ENCODE measurements at regions not wholly inside any gene's neighbourhood (a gene's known extent, or its start where the extent isn't known, plus 50 kb on each side); places are given as distances from the start of the nearest gene placed in this dataset.
"Not testable (repeated sequence)": the region's sequence is repeated elsewhere in the genome, so short reads cannot be mapped to it uniquely, and the experiment has no call there.

GRCh38 chr16:46394149-46394548 lies 227.0 kb downstream of the SHCBP1 start:
- DNase-seq; H3K36me3 ChIP-seq (replicated peaks; ENCODE audit: control insufficient read depth, insufficient read depth, low read length); H3K27me3 ChIP-seq (ENCODE audit: control insufficient read depth, insufficient read depth, low read length); H3K4me3 ChIP-seq (ENCODE audit: insufficient read depth, low read depth, low read length): not testable (repeated sequence)

- H3K36me3 ChIP-seq (replicated peaks; ENCODE audit: control insufficient read depth, insufficient read depth, low read length); DNase-seq; H3K27me3 ChIP-seq (ENCODE audit: control insufficient read depth, insufficient read depth, low read length); H3K4me3 ChIP-seq (ENCODE audit: insufficient read depth, low read depth, low read length): not testable (repeated sequence)
Observed at GRCh38 chr16:46392930-46393722, 228.1 kb downstream of the SHCBP1 start.

DNA sequence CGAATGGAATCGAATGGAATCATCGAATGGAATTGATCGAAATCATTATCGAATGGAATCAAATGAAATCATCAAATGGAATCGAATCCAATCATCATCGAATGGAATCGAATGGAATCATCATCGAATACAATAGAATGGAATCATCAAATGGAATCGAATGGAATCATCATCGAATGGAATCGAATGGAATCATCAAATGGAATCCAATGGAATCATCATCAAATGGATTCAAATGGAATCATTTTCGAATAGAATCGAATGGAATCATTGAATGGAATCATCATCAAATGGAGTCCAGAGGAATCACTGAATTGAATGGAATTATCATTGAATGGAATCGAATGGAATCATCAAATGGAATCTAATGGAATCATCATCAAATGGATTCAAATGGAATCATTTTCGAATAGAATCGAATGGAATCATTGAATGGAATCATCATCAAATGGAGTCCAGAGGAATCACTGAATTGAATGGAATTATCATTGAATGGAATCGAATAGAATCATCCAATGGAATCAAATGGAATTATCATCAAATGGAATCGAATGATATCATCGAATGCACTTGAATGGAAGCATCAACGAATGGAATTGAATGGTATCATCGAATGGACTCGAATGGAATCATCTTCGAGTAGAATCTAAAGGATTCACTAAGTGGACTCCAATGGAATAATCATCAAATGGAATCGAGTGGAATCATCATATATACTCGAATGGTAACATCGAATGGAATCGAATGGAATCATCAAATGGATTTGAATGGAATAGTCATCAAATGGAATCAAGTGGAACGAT lies 230.3 kb downstream of the SHCBP1 start:
- not testable (repeated sequence) for DNase-seq; H3K4me3 ChIP-seq (ENCODE audit: insufficient read depth, low read depth, low read length); H3K36me3 ChIP-seq (replicated peaks; ENCODE audit: control insufficient read depth, insufficient read depth, low read length); H3K27me3 ChIP-seq (ENCODE audit: control insufficient read depth, insufficient read depth, low read length)

GRCh38 chr16:46389561-46390041 lies 231.6 kb downstream of the SHCBP1 start:
- not testable (repeated sequence) for H3K27me3 ChIP-seq (ENCODE audit: control insufficient read depth, insufficient read depth, low read length); H3K36me3 ChIP-seq (replicated peaks; ENCODE audit: control insufficient read depth, insufficient read depth, low read length); H3K4me3 ChIP-seq (ENCODE audit: insufficient read depth, low read depth, low read length); DNase-seq

DNA sequence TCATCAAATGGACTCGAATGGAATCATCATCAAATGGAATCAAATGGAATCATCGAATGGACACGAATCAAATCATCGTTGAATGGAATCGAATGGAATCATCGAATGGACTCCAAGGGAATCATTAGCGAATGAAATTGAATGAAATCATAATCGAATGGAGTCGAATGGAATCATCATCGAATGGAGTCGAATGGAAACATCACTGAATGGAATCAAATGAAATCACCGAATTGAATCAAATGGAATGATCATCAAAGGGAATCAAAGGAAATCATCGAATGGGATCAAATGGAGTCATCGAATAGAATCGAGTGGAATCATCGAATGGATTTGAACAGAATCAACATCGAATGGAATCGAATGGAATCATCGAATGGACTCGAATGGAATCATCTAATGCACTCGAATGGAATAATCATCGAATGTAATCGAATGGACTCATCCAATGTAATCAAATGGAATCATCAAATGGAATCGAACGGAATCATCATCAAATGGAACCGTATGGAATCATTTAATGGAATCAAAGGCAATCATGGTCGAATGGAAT lies 232.2 kb downstream of the SHCBP1 start:
- not testable (repeated sequence) for H3K27me3 ChIP-seq (ENCODE audit: control insufficient read depth, insufficient read depth, low read length); DNase-seq; H3K4me3 ChIP-seq (ENCODE audit: insufficient read depth, low read depth, low read length); H3K36me3 ChIP-seq (replicated peaks; ENCODE audit: control insufficient read depth, insufficient read depth, low read length)

GRCh38 chr16:46388354-46388753 lies 232.8 kb downstream of the SHCBP1 start:
- not testable (repeated sequence) for DNase-seq; H3K4me3 ChIP-seq (ENCODE audit: insufficient read depth, low read depth, low read length); H3K27me3 ChIP-seq (ENCODE audit: control insufficient read depth, insufficient read depth, low read length); H3K36me3 ChIP-seq (replicated peaks; ENCODE audit: control insufficient read depth, insufficient read depth, low read length)

DNA sequence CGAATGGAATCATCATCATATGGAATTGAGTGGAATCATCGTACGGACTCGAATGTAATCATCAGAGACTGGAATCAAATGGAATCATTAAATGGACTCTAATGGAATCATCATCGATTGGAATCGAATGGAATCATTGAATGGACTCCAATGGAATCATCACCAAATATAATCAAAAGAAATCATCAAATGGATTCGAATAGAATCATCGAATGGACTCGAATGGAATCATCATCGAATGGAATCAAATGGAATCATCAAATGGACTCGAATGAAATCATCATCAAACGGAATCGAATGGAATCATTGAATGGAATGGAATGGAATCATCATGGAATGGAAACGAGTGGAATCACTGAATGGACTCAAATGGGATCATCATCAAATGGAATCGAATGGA lies 233.5 kb downstream of the SHCBP1 start:
- not testable (repeated sequence) for H3K4me3 ChIP-seq (ENCODE audit: insufficient read depth, low read depth, low read length); DNase-seq; H3K27me3 ChIP-seq (ENCODE audit: control insufficient read depth, insufficient read depth, low read length); H3K36me3 ChIP-seq (replicated peaks; ENCODE audit: control insufficient read depth, insufficient read depth, low read length)

- not testable (repeated sequence) for DNase-seq; H3K27me3 ChIP-seq (ENCODE audit: control insufficient read depth, insufficient read depth, low read length); H3K36me3 ChIP-seq (replicated peaks; ENCODE audit: control insufficient read depth, insufficient read depth, low read length); H3K4me3 ChIP-seq (ENCODE audit: insufficient read depth, low read depth, low read length)
Observed at GRCh38 chr16:46386805-46387620, 234.2 kb downstream of the SHCBP1 start.

DNA sequence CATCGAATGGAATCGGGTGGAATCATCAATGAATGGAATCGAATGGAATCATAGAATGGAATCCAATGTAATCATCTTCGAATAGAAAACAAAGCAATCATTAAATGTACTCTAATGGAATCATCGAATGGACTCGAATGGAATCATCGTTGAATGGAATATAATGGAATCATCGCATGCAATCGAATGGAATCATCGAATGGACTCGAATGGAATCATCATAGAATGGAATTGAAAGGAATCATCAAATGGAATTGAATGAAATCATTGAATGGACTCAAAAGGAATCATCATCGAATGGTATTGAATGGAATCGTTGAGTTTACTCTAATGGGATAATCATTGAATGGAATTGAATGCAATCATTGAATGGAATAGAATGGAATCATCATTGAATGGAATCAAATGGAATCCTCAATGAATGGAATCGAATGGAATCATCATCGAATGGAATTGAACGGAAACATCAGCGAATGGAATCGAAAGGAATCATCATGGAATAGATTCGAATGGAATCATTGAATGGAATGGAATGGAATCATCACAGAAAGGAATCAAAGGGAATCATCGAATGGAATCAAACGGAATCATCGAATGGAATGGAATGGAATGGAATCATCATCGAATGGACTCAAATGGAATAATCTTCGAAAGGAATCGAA lies 234.9 kb downstream of the SHCBP1 start:
- not testable (repeated sequence) for H3K4me3 ChIP-seq (ENCODE audit: insufficient read depth, low read depth, low read length); DNase-seq; H3K36me3 ChIP-seq (replicated peaks; ENCODE audit: control insufficient read depth, insufficient read depth, low read length); H3K27me3 ChIP-seq (ENCODE audit: control insufficient read depth, insufficient read depth, low read length)

DNA sequence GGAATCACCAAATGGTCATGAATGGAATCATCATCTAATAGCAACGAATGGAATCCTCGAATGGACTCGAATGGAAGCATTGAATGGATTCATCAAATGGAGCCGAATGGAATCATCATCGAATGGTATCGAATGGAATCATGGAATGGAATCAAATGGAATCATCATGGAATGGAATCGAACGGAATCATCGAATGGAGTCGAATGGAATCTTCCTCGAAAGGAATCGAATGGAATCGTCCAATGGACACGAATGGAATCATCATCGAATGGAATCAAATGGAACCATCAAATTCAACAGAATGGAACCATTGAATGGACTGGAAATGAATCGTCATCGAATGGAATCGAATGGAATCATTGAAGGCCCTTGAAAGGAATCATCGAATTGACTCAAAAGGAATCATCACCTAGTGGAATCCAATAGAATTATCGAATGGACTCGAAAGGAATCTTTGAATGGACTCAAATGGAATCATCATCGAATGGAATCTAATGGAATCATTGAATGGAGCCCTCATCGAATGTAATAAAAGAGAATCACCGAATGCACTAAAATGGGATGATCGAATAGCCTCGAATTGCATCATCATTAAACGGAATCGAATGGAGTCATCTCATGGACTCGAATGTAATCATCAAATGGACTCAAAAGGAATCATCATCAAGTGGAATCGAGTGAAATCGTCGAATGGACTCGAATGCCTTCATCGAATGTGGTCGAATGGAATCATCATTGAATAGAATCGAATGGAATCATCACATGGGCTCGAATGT lies 236.7 kb downstream of the SHCBP1 start:
- not testable (repeated sequence) for H3K36me3 ChIP-seq (replicated peaks; ENCODE audit: control insufficient read depth, insufficient read depth, low read length); H3K4me3 ChIP-seq (ENCODE audit: insufficient read depth, low read depth, low read length); H3K27me3 ChIP-seq (ENCODE audit: control insufficient read depth, insufficient read depth, low read length); DNase-seq

- H3K4me3 ChIP-seq (ENCODE audit: insufficient read depth, low read depth, low read length); H3K36me3 ChIP-seq (replicated peaks; ENCODE audit: control insufficient read depth, insufficient read depth, low read length); H3K27me3 ChIP-seq (ENCODE audit: control insufficient read depth, insufficient read depth, low read length); DNase-seq: not testable (repeated sequence)
Observed at GRCh38 chr16:46383581-46383980, 237.6 kb downstream of the SHCBP1 start.

GRCh38 chr16:46382791-46383541 lies 238.2 kb downstream of the SHCBP1 start:
- not testable (repeated sequence) for H3K4me3 ChIP-seq (ENCODE audit: insufficient read depth, low read depth, low read length); H3K36me3 ChIP-seq (replicated peaks; ENCODE audit: control insufficient read depth, insufficient read depth, low read length); DNase-seq; H3K27me3 ChIP-seq (ENCODE audit: control insufficient read depth, insufficient read depth, low read length)

DNA sequence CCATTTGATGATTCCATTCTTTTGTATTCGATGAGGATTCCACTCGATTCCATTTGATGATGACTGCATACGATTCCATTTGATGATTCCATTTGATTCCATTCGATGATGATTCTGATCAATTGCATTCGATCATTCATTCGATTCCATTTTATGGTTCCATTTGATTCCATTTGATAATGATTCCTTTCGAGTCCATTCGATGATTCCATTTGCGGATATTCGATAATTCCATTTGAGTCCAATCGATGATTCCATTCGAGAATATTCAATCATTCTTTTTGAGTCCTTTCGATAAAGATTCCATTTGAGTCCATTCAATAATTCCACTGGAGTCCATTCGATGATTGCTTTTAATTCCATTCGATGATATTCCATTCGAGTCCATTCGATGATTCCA lies 239.1 kb downstream of the SHCBP1 start:
- DNase-seq; H3K4me3 ChIP-seq (ENCODE audit: insufficient read depth, low read depth, low read length); H3K36me3 ChIP-seq (replicated peaks; ENCODE audit: control insufficient read depth, insufficient read depth, low read length); H3K27me3 ChIP-seq (ENCODE audit: control insufficient read depth, insufficient read depth, low read length): not testable (repeated sequence)
